Coronary artery (tissue), 2 donors: ENCODE measurements at regions not wholly inside any gene's neighbourhood (a gene's known extent, or its start where the extent isn't known, plus 50 kb on each side); places are given as distances from the start of the nearest gene placed in this dataset.

ENCODE experiments used
- DNase-seq: peaks from one replicate; pipeline ENCODE4 v3.0.0-alpha.2; 2017; ENCODE audit warnings: low spot score
- H3K27ac ChIP-seq, 2 donors: fragments of 200-600 bp; sonication (generic); one replicate each; pipeline ENCODE4 v1.5.1; 2016 to 2019
- H3K4me3 ChIP-seq: fragments of 200-600 bp; sonication (generic); 2 replicates; pipeline ENCODE4 v1.5.1; 2016; ENCODE audit warnings: mild to moderate bottlenecking, moderate library complexity
- CTCF ChIP-seq: fragments of 200-600 bp; sonication (generic); IDR thresholded peaks from one replicate; pipeline ENCODE4 v1.5.1; 2019; ENCODE audit warnings: antibody characterized with exemption

GRCh38 chr20:20959031-20959755, 147.0 kb downstream of the LINC00237 start:
- DNase-seq = no peak
- H3K4me3 ChIP-seq = no peak overlapping the region
- H3K27ac ChIP-seq = no peak overlapping the region
- no peak for TF ChIP-seq CTCF

- DNase-seq = no peak
- H3K4me3 ChIP-seq = no peak overlapping the region
- TF ChIP-seq CTCF = no peak
- H3K27ac ChIP-seq = no peak overlapping the region
Measured at GRCh38 chr20:20956513-20956931, 149.6 kb downstream of the LINC00237 start.

- Histone ChIP-seq H3K27ac (no peak overlapping the region), H3K4me3 (no peak overlapping the region)
- no peak for DNase-seq
- TF ChIP-seq CTCF = no peak
Measured at GRCh38 chr20:20955892-20956291, 150.3 kb downstream of the LINC00237 start.

GRCh38 chr20:20953738-20954618, 152.2 kb downstream of the LINC00237 start:
- DNase-seq = no peak
- H3K27ac ChIP-seq = no peak overlapping the region
- no peak for TF ChIP-seq CTCF
- H3K4me3 ChIP-seq = no peak overlapping the region

GRCh38 chr20:20950620-20951019, 155.5 kb downstream of the LINC00237 start:
- no peak overlapping the region for H3K27ac ChIP-seq
- no peak for DNase-seq
- TF ChIP-seq CTCF = no peak
- H3K4me3 ChIP-seq = no peak overlapping the region

GRCh38 chr20:20946122-20946759, 159.9 kb downstream of the LINC00237 start:
- DNase-seq = no peak
- H3K27ac ChIP-seq = no peak overlapping the region
- H3K4me3 ChIP-seq = no peak overlapping the region
- TF ChIP-seq CTCF = no peak
